ENCODE measurements at regions not wholly inside any gene's neighbourhood (a gene's known extent, or its start where the extent isn't known, plus 50 kb on each side); places are given as distances from the start of the nearest gene placed in this dataset.
A peak's percentile ranks its signal among the peaks of the same experiment; 100 is the strongest.

- peak overlapping the region; percentile 93 for H3K27ac ChIP-seq (ENCODE audit: extremely low read depth, low read depth, low read length)
- POLR2A ChIA-PET: no interaction called here
- H3K9me3 ChIP-seq (replicated peaks; ENCODE audit: control insufficient read depth, insufficient read depth, low read depth, low read length): peaks cover 6% of the 10 kb centered on the region
- intact Hi-C loops (cut with micrococcal nuclease): loop anchor here (10.0 kb wide), 2 partner anchors 123 to 223 kb away; no protein-coding TSS in a partner anchor
- no peaks in the 10 kb centered on the region for H4K20me1 ChIP-seq (replicated peaks; ENCODE audit: control insufficient read depth, insufficient read depth, low read length)
- H3K9ac ChIP-seq (ENCODE audit: insufficient read depth in 1 of 2, low read depth in 2 of 2, low read length in 2 of 2): peak overlapping the region; percentile 62 to 72
- FAIRE-seq (peak; percentile 93), ATAC-seq (peak; percentile 13), DNase-seq (ENCODE audit: extremely low read depth in 1 of 4, low spot score in 3 of 4) (peak; percentile 61 to 78 (median 66))
- H3K4me2 ChIP-seq (ENCODE audit: insufficient read depth, low read length): peak overlapping the region; percentile 76
- CTCF ChIA-PET (ENCODE audit: low intra/inter-chr PET ratio): no interaction called here
- no peaks in the 10 kb centered on the region for H3K27me3 ChIP-seq (ENCODE audit: control insufficient read depth in 2 of 2, insufficient read depth in 2 of 2, low read length in 2 of 2)
- in situ Hi-C loops (cut with MboI): no loop called here
- 6% methylated on average over 23 of the region's 23 CpGs for WGBS (ENCODE audit: insufficient coverage, low coverage, missing lambda C conversion rate)
- 0 out of 3 replicates have a peak, but pooled peaks cover 3% of the 10 kb centered on the region for H3K79me2 ChIP-seq (ENCODE audit: control insufficient read depth, insufficient read depth, low read length)
- no peaks in the 10 kb centered on the region for H3K9me1 ChIP-seq (ENCODE audit: control insufficient read depth, insufficient read depth, low read length)
- no peak overlapping the region for H3K4me3 ChIP-seq
- H3K4me1 ChIP-seq (replicated peaks in 1 of 2; ENCODE audit: control insufficient read depth in 2 of 2, insufficient read depth in 2 of 2, low read length in 2 of 2): peaks cover 41 to 60% of the 10 kb centered on the region in 2 experiments
- H3K36me3 ChIP-seq (ENCODE audit: control insufficient read depth, insufficient read depth, low read length): no peaks in the 10 kb centered on the region
- no TSS peak for BruUV-seq (replicated peaks)
- peak overlapping the region; percentile 51 for H2AFZ ChIP-seq (ENCODE audit: low read depth, low read length)
- TF ChIP-seq MTA3 (IDR thresholded peaks at IDR 0.05; ENCODE audit: borderline replicate concordance): 0 out of 2 replicates have a peak, but pooled peaks have one; percentile 65
- TF ChIP-seq ILF3 (IDR thresholded peaks at IDR 0.05; ENCODE audit: borderline replicate concordance): no peak
- TF ChIP-seq MBD2 (IDR thresholded peaks at IDR 0.05; ENCODE audit: borderline replicate concordance, low read depth): peak; percentile 51; the same call in 1 of the 2 replicates
- peak; percentile 40; the same call in 1 of the 2 replicates for TF ChIP-seq POLR2AphosphoS5 (IDR thresholded peaks at IDR 0.05; ENCODE audit: control insufficient read depth, insufficient read depth, low read depth, low read length)
- no peak for TF ChIP-seq CREBBP (IDR thresholded peaks at IDR 0.05; ENCODE audit: low read depth, low read length)
- no peak for TF ChIP-seq SMARCB1 (IDR thresholded peaks at IDR 0.05; ENCODE audit: insufficient read length, low read depth)
- TF ChIP-seq TFAP4 (CRISPR knock-in tag; IDR thresholded peaks at IDR 0.05; ENCODE audit: borderline replicate concordance): peak; percentile 64
- TF ChIP-seq STAT6 (CRISPR knock-in tag; IDR thresholded peaks at IDR 0.05): no peak
- TF ChIP-seq TOE1 (IDR thresholded peaks at IDR 0.05; ENCODE audit: borderline replicate concordance): peak; percentile 14; the same call in 1 of the 2 replicates
- no peak for TF ChIP-seq TOE1 (CRISPR knock-in tag; IDR thresholded peaks at IDR 0.05; ENCODE audit: borderline replicate concordance, low read depth)
- TF ChIP-seq NRF1 (conservative IDR thresholded peaks at IDR 0.05 in 1 of 2, IDR thresholded peaks at IDR 0.05 in 1 of 2): no peak
Observed at GRCh38 chr12:131231032-131231980, 277.6 kb downstream of the ADGRD1 start.
